ENCODE measurements at regions not wholly inside any gene's neighbourhood (a gene's known extent, or its start where the extent isn't known, plus 50 kb on each side); places are given as distances from the start of the nearest gene placed in this dataset.

GRCh38 chr20:22691369-22692118, 107.2 kb upstream of the FOXA2 start:
- TF ChIP-seq POLR2A (IDR thresholded peaks at IDR 0.05; ENCODE audit: low read depth, low read length) (no peak), POLR2AphosphoS5 (IDR thresholded peaks at IDR 0.05; ENCODE audit: low read depth, low read length) (no peak)

All from GM12892 (cell line).